GM23248 (cell line): ENCODE measurements at regions not wholly inside any gene's neighbourhood (a gene's known extent, or its start where the extent isn't known, plus 50 kb on each side); places are given as distances from the start of the nearest gene placed in this dataset.
"Not testable (repeated sequence)": the region's sequence is repeated elsewhere in the genome, so short reads cannot be mapped to it uniquely, and the experiment has no call there.

Experiments used
- DNase-seq: peaks from one replicate; pipeline ENCODE4 v3.0.0-alpha.2; 2015
- H2AFZ ChIP-seq: fragments of 200-600 bp; sonication (generic); 2 replicates; pipeline ENCODE4 v1.6.1; 2016; ENCODE audit warnings: antibody characterized with exemption
- H3F3A ChIP-seq: fragments of 200-600 bp; sonication (generic); 2 replicates; pipeline ENCODE4 v1.6.1; 2016; ENCODE audit warnings: mild to moderate bottlenecking, antibody characterized with exemption, mixed run types; ENCODE audit not compliant: insufficient read depth
- H3K27ac ChIP-seq: fragments of 200-600 bp; sonication (generic); 2 replicates; pipeline ENCODE4 v1.5.1; 2016; ENCODE audit warnings: mild to moderate bottlenecking
- H3K27me3 ChIP-seq: fragments of 200-600 bp; sonication (generic); replicated peaks from 2 replicates; pipeline ENCODE4 v1.6.1; 2016; ENCODE audit warnings: mild to moderate bottlenecking; ENCODE audit not compliant: insufficient read depth
- H3K36me3 ChIP-seq: fragments of 200-600 bp; sonication (generic); 2 replicates; pipeline ENCODE4 v1.6.1; 2016; ENCODE audit warnings: low read depth, mild to moderate bottlenecking
- H3K4me1 ChIP-seq: fragments of 200-600 bp; sonication (generic); 2 replicates; pipeline ENCODE4 v1.6.1; 2016; ENCODE audit warnings: mild to moderate bottlenecking; ENCODE audit not compliant: insufficient read depth
- H3K4me2 ChIP-seq: fragments of 200-600 bp; sonication (generic); one replicate; pipeline ENCODE4 v1.6.1; 2016; ENCODE audit warnings: mild to moderate bottlenecking; ENCODE audit not compliant: unreplicated experiment
- H3K4me3 ChIP-seq: fragments of 200-600 bp; sonication (generic); 2 replicates; pipeline ENCODE4 v1.5.1; 2016; ENCODE audit warnings: mild to moderate bottlenecking
- H3K79me2 ChIP-seq: fragments of 200-600 bp; sonication (generic); 2 replicates; pipeline ENCODE4 v1.6.1; 2016; ENCODE audit warnings: mild to moderate bottlenecking; ENCODE audit not compliant: insufficient read depth
- H3K9ac ChIP-seq: fragments of 200-600 bp; sonication (generic); 2 replicates; pipeline ENCODE4 v1.6.1; 2016; ENCODE audit warnings: mild to moderate bottlenecking
- H3K9me2 ChIP-seq: fragments of 200-600 bp; sonication (generic); 2 replicates; pipeline ENCODE4 v1.6.1; 2016; ENCODE audit warnings: mixed run types, mild to moderate bottlenecking, moderate library complexity; ENCODE audit not compliant: insufficient read depth
- H3K9me3 ChIP-seq: fragments of 200-600 bp; sonication (generic); one replicate; pipeline ENCODE4 v1.6.1; 2017; ENCODE audit warnings: low read depth
- H4K20me1 ChIP-seq: fragments of 200-600 bp; sonication (generic); 2 replicates; pipeline ENCODE4 v1.6.0; 2016; ENCODE audit not compliant: insufficient read depth
- EZH2 ChIP-seq: fragments of 200-600 bp; sonication (generic); IDR thresholded peaks from 2 replicates; pipeline ENCODE4 v1.6.1; 2018; ENCODE audit warnings: antibody characterized with exemption, mild to moderate bottlenecking; ENCODE audit not compliant: insufficient read depth, poor library complexity, severe bottlenecking
- EZH2phosphoT487 ChIP-seq: fragments of 200-600 bp; sonication (generic); IDR thresholded peaks from 2 replicates; pipeline ENCODE4 v1.6.1; 2018; ENCODE audit warnings: antibody characterized with exemption, moderate library complexity, mild to moderate bottlenecking, low read depth; ENCODE audit not compliant: insufficient read depth
- WGBS, 2 experiments: methylation state at CpG; one replicate each; pipeline ENCODE4 v1.1.6; 2015 to 2017; ENCODE audit warnings: low lambda C conversion rate in 2 of 2, low coverage in 1 of 2; ENCODE audit errors: missing lambda C conversion rate in 2 of 2; 5-methylcytosine and 5-hydroxymethylcytosine counted together
- in situ Hi-C: fragments of 300-500 bp; cut with MboI; formaldehyde crosslinking; loops from 2 replicates; pipeline ENCODE4 v1.15.0; 2020

DNA sequence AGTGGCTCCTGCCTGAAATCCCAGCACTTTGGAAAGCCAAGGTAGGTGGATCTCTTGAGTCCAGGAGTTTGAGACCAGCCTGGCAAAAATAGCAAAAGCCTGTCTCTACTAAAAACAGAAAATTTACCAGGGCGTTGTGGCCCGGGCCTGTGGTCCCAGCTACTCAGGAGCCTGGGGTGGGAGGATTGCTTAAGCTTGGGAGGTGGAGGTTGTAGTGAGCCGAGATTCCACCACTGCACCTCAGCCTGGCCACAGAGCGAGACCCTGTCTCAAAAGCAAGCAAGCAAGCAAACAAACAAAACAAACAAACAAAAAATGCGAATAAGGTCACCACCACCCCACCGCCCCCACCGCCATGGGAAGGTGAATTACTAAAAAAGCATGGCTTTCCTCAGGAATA lies 238.7 kb downstream of the ATXN7L3B start:
- Histone ChIP-seq H3K79me2 (no peaks in the 10 kb centered on the region), H3K36me3 (no peaks in the 10 kb centered on the region), H3K27me3 (no peaks in the 10 kb centered on the region), H3K27ac (no peak overlapping the region), H3K4me2 (no peak overlapping the region), H3K4me1 (no peaks in the 10 kb centered on the region), H3K9ac (no peak overlapping the region), H3K9me3 (no peaks in the 10 kb centered on the region), H4K20me1 (no peaks in the 10 kb centered on the region), H3K9me2 (no peaks in the 10 kb centered on the region), H3F3A (no peaks in the 10 kb centered on the region), H2AFZ (no peak overlapping the region), H3K4me3 (no peak overlapping the region)
- in situ Hi-C loops, result no loop called here
- TF ChIP-seq EZH2 (no peak), EZH2phosphoT487 (no peak)
- WGBS, 2 experiments, result 39 to 45% methylated on average over 7 of the region's 7 CpGs
- DNase-seq, result no peak

DNA sequence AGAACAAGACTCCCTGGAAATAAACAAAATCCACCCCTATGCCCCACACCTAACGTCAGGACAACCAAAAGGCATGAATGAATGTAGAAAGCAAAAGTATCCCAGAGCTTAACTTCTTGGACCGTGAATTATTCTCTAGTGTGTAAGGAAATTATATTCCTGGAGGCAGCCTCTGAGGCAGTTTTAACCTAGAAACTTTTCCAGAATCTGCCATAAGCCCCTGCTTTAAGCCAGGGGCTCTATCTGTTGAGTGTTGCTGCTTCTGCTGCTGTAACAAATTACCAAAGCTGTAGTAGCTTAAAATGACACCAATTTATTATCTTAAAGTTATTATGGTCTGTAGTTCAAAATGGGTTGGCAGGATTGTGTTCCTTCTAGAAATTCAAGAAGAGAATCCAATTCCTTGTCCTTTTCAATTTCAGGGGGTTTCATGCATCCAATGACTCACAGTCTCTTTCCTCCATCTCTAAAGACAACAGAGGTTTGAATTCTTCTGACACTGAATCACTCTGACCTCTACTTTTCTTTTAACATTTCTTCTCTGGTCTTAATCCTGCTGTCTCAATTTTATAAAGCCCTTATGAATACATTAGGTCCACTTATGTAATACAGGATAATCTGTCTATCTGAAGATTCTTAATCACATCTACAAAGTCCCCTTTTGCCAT lies 242.7 kb downstream of the ATXN7L3B start:
- H2AFZ ChIP-seq, result no peak overlapping the region
- TF ChIP-seq EZH2 (no peak), EZH2phosphoT487 (no peak)
- no peaks in the 10 kb centered on the region for H3K36me3 ChIP-seq
- peak; percentile 34 for DNase-seq
- H3K9me2 ChIP-seq, result no peaks in the 10 kb centered on the region
- in situ Hi-C loops, result no loop called here
- H3K9me3 ChIP-seq, result no peaks in the 10 kb centered on the region
- no peak overlapping the region for H3K27ac ChIP-seq
- H3K4me1 ChIP-seq, result no peaks in the 10 kb centered on the region
- H3F3A ChIP-seq, result no peaks in the 10 kb centered on the region
- H3K4me3 ChIP-seq, result no peak overlapping the region
- no peak overlapping the region for H3K9ac ChIP-seq
- H3K27me3 ChIP-seq, result no peaks in the 10 kb centered on the region
- no peak overlapping the region for H3K4me2 ChIP-seq
- WGBS, 2 experiments, result 13 to 15% methylated on average over 2 of the region's 2 CpGs
- no peaks in the 10 kb centered on the region for H4K20me1 ChIP-seq
- H3K79me2 ChIP-seq, result no peaks in the 10 kb centered on the region

DNA sequence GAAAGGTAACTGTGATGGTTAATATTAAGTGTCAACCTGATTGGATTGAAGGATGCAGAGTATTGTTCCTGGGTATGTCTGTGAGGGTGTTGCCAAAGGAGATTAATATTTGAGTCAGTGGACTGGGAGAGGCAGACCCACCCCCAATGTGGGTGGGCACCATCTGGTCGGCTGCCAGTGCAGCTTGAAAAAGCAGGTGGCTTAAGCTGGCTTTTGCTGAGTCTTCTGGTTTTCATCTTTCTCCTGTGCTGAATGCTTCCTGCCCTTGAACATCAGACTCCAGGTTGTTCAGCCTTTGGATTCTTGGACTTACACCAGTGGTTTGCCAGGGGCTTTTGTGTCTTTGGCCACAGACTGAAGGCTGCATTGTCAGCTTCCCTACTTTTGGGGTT lies 243.2 kb downstream of the ATXN7L3B start:
- H3F3A ChIP-seq, H3K4me3 ChIP-seq, H3K4me1 ChIP-seq, H3K36me3 ChIP-seq, H3K9me2 ChIP-seq, H3K27me3 ChIP-seq, H3K4me2 ChIP-seq, H3K9me3 ChIP-seq, DNase-seq, H2AFZ ChIP-seq, H3K27ac ChIP-seq, H4K20me1 ChIP-seq, H3K79me2 ChIP-seq, H3K9ac ChIP-seq, in situ Hi-C loops: not testable (repeated sequence)
- WGBS, 2 experiments, result 0% methylated on average over 1 of the region's 1 CpG

GRCh38 chr12:74781991-74782485 lies 244.4 kb downstream of the ATXN7L3B start:
- Histone ChIP-seq H3K9me2 (no peaks in the 10 kb centered on the region), H3K27me3 (no peaks in the 10 kb centered on the region), H3K4me3 (no peak overlapping the region), H3K9ac (no peak overlapping the region), H3K79me2 (no peaks in the 10 kb centered on the region), H3K9me3 (no peaks in the 10 kb centered on the region), H4K20me1 (no peaks in the 10 kb centered on the region), H3K4me2 (no peak overlapping the region), H2AFZ (no peak overlapping the region), H3K36me3 (no peaks in the 10 kb centered on the region), H3F3A (no peaks in the 10 kb centered on the region), H3K4me1 (no peaks in the 10 kb centered on the region), H3K27ac (no peak overlapping the region)
- DNase-seq, result no peak
- in situ Hi-C loops, result no loop called here
- TF ChIP-seq EZH2 (no peak), EZH2phosphoT487 (no peak)
- 14 to 23% methylated on average over 1 of the region's 1 CpG for WGBS, 2 experiments

- DNase-seq, result no peak
- Histone ChIP-seq H3K27ac (no peak overlapping the region), H4K20me1 (no peaks in the 10 kb centered on the region), H3K79me2 (no peaks in the 10 kb centered on the region), H3F3A (no peaks in the 10 kb centered on the region), H2AFZ (no peak overlapping the region), H3K4me1 (no peaks in the 10 kb centered on the region), H3K36me3 (no peaks in the 10 kb centered on the region), H3K27me3 (no peaks in the 10 kb centered on the region), H3K4me2 (no peak overlapping the region), H3K9me3 (no peaks in the 10 kb centered on the region), H3K9me2 (no peaks in the 10 kb centered on the region), H3K9ac (no peak overlapping the region), H3K4me3 (no peak overlapping the region)
- 33 to 34% methylated on average over 6 of the region's 6 CpGs for WGBS, 2 experiments
- in situ Hi-C loops, result no loop called here
- no peak for TF ChIP-seq EZH2phosphoT487
- TF ChIP-seq EZH2, result no peak
These were observed 253.3 kb downstream of the ATXN7L3B start for GRCh38 chr12:74790931-74791330.
